Panc1 (cell line): ENCODE measurements at regions not wholly inside any gene's neighbourhood (a gene's known extent, or its start where the extent isn't known, plus 50 kb on each side); places are given as distances from the start of the nearest gene placed in this dataset.

ENCODE experiments used
- ATAC-seq: fragments of 200-7000 bp; cut with Tn5 transposase; 2 replicates; pipeline ENCODE4 v1.9.1; 2020; ENCODE audit warnings: mild to moderate bottlenecking, moderate library complexity
- BruUV-seq: library from RNA; stranded (reverse); fragments of 400-500 nt; replicated peaks from 2 replicates; lab custom pipeline; 2021; lab: Mats Ljungman, UMichigan
- CTCF ChIA-PET: fragments of 300-600 bp; sonication (Branson Sonifier 250); formaldehyde crosslinking; loops from one replicate; lab custom pipeline; 2022; ENCODE audit warnings: antibody characterized with exemption; lab: Charles Lee
- POLR2A ChIA-PET: fragments of 300-600 bp; sonication (Branson Sonifier 250); formaldehyde crosslinking; loops from one replicate; lab custom pipeline; 2022; ENCODE audit warnings: antibody characterized with exemption; lab: Charles Lee
- DNase-seq: peaks from one replicate; pipeline ENCODE4 v3.0.0-alpha.2; 2010; ENCODE audit warnings: low read depth, low spot score
- H3K27ac ChIP-seq: 2 replicates; pipeline ENCODE4 v1.5.1; 2011; ENCODE audit warnings: mild to moderate bottlenecking, low read length, inconsistent platforms
- H3K27me3 ChIP-seq: fragments of 200-500 bp; sonication (Bioruptor generic); 2 replicates; pipeline ENCODE4 v1.6.0; 2014; ENCODE audit warnings: low read length, inconsistent platforms; ENCODE audit not compliant: control insufficient read depth, insufficient read depth
- H3K36me3 ChIP-seq: fragments of 200-500 bp; sonication (Bioruptor generic); 2 replicates; pipeline ENCODE4 v1.5.1; 2014; ENCODE audit warnings: inconsistent platforms, mild to moderate bottlenecking, low read length, moderate library complexity; ENCODE audit not compliant: control insufficient read depth, insufficient read depth
- H3K4me1 ChIP-seq: 2 replicates; pipeline ENCODE4 v1.5.1; 2011; ENCODE audit warnings: inconsistent platforms, mild to moderate bottlenecking, low read length, moderate library complexity; ENCODE audit not compliant: control insufficient read depth, insufficient read depth
- H3K4me3 ChIP-seq, 2 experiments: 2 replicates each; pipeline ENCODE4 v1.5.1; 2011 to 2012; ENCODE audit warnings: low read depth in 2 of 2, low read length in 2 of 2, mild to moderate bottlenecking in 2 of 2, inconsistent platforms in 1 of 2, moderate library complexity in 1 of 2
- H3K9me3 ChIP-seq: fragments of 200-500 bp; sonication (Bioruptor generic); 2 replicates; pipeline ENCODE4 v1.5.1; 2014; ENCODE audit warnings: low read depth, mild to moderate bottlenecking, inconsistent platforms, low read length, moderate library complexity; ENCODE audit not compliant: control insufficient read depth, insufficient read depth
- POLR2AphosphoS5 ChIP-seq: IDR thresholded peaks from 2 replicates; pipeline ENCODE4 v1.6.1; 2012; ENCODE audit warnings: mild to moderate bottlenecking, low read depth, low read length, moderate library complexity
- SIN3A ChIP-seq: IDR thresholded peaks from 2 replicates; pipeline ENCODE4 v1.6.1; 2012; ENCODE audit warnings: low read depth, mild to moderate bottlenecking, low read length, moderate library complexity, borderline replicate concordance; ENCODE audit not compliant: insufficient read depth
- TCF7L2 ChIP-seq: IDR thresholded peaks from 2 replicates; pipeline ENCODE4 v1.6.1; 2011; ENCODE audit warnings: mild to moderate bottlenecking, low read depth, low read length, inconsistent platforms
- in situ Hi-C: cut with HindIII; loops from 2 replicates; pipeline ENCODE4 v1.10.0; 2016; ENCODE audit warnings: low sequenced_read_pairs, low pct_unique_long_range_greater_than_20kb
- intact Hi-C: fragments of 100-400 bp; cut with micrococcal nuclease; formaldehyde crosslinking; loops from one replicate; pipeline ENCODE4 v1.10.0; 2022; ENCODE audit not compliant: unreplicated experiment
- TF ChIP-seq, protein P1 (sequence below): fragments of 450-650 bp; IDR thresholded peaks from 2 replicates; pipeline ENCODE4 v1.5.1; 2017; ENCODE audit warnings: mild to moderate bottlenecking
- TF ChIP-seq, protein P2 (sequence below), 2 experiments: IDR thresholded peaks; 2 replicates each; pipeline ENCODE4 v1.6.1; 2011 to 2012; ENCODE audit warnings: low read depth in 2 of 2, control low read depth in 1 of 2, low read length in 1 of 2, mild to moderate bottlenecking in 1 of 2, moderate library complexity in 1 of 2; ENCODE audit not compliant: insufficient read depth in 1 of 2

DNA sequence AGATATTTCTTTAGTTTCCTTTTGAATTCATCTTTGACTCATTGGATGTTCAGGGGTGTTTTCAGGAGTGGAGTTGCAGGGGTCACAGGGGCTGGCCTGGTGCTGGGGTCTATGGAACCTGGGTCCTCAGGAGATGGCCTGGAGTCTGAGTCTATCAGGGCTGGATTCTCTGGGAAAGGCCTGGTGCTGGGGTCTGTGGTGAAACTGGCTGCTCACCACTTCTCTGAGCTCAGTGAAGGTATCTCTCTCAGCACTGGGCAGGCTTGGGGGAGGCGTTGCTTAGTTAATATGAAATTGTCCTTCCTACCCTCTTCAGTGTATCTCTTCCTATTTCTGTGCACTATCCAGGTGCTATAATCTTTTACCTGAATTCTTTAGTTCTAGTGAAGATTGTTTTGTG lies 83.1 kb upstream of the SLC24A3 start:
- no peak for ATAC-seq
- H3K27me3 ChIP-seq = no peaks in the 10 kb centered on the region
- in situ Hi-C loops (no loop called here), intact Hi-C loops (no loop called here)
- no peak overlapping the region for H3K27ac ChIP-seq
- no peak overlapping the region for H3K4me3 ChIP-seq
- no TSS peak for BruUV-seq
- DNase-seq = no peak
- POLR2A ChIA-PET = no interaction called here
- TF ChIP-seq SIN3A = no peak
- TF ChIP-seq, protein P1, sequence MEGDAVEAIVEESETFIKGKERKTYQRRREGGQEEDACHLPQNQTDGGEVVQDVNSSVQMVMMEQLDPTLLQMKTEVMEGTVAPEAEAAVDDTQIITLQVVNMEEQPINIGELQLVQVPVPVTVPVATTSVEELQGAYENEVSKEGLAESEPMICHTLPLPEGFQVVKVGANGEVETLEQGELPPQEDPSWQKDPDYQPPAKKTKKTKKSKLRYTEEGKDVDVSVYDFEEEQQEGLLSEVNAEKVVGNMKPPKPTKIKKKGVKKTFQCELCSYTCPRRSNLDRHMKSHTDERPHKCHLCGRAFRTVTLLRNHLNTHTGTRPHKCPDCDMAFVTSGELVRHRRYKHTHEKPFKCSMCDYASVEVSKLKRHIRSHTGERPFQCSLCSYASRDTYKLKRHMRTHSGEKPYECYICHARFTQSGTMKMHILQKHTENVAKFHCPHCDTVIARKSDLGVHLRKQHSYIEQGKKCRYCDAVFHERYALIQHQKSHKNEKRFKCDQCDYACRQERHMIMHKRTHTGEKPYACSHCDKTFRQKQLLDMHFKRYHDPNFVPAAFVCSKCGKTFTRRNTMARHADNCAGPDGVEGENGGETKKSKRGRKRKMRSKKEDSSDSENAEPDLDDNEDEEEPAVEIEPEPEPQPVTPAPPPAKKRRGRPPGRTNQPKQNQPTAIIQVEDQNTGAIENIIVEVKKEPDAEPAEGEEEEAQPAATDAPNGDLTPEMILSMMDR = no peak
- no peak for TF ChIP-seq POLR2AphosphoS5
- TF ChIP-seq, protein P2, sequence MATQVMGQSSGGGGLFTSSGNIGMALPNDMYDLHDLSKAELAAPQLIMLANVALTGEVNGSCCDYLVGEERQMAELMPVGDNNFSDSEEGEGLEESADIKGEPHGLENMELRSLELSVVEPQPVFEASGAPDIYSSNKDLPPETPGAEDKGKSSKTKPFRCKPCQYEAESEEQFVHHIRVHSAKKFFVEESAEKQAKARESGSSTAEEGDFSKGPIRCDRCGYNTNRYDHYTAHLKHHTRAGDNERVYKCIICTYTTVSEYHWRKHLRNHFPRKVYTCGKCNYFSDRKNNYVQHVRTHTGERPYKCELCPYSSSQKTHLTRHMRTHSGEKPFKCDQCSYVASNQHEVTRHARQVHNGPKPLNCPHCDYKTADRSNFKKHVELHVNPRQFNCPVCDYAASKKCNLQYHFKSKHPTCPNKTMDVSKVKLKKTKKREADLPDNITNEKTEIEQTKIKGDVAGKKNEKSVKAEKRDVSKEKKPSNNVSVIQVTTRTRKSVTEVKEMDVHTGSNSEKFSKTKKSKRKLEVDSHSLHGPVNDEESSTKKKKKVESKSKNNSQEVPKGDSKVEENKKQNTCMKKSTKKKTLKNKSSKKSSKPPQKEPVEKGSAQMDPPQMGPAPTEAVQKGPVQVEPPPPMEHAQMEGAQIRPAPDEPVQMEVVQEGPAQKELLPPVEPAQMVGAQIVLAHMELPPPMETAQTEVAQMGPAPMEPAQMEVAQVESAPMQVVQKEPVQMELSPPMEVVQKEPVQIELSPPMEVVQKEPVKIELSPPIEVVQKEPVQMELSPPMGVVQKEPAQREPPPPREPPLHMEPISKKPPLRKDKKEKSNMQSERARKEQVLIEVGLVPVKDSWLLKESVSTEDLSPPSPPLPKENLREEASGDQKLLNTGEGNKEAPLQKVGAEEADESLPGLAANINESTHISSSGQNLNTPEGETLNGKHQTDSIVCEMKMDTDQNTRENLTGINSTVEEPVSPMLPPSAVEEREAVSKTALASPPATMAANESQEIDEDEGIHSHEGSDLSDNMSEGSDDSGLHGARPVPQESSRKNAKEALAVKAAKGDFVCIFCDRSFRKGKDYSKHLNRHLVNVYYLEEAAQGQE (IDR thresholded peaks at IDR 0.05; ENCODE audit: insufficient read depth in 1 of 2, low read depth in 2 of 2, low read length in 1 of 2) = no peak
- TF ChIP-seq TCF7L2 = no peak
- CTCF ChIA-PET = no interaction called here
- H3K9me3 ChIP-seq = no peaks in the 10 kb centered on the region
- H3K4me1 ChIP-seq = no peaks in the 10 kb centered on the region
- no peaks in the 10 kb centered on the region for H3K36me3 ChIP-seq

DNA sequence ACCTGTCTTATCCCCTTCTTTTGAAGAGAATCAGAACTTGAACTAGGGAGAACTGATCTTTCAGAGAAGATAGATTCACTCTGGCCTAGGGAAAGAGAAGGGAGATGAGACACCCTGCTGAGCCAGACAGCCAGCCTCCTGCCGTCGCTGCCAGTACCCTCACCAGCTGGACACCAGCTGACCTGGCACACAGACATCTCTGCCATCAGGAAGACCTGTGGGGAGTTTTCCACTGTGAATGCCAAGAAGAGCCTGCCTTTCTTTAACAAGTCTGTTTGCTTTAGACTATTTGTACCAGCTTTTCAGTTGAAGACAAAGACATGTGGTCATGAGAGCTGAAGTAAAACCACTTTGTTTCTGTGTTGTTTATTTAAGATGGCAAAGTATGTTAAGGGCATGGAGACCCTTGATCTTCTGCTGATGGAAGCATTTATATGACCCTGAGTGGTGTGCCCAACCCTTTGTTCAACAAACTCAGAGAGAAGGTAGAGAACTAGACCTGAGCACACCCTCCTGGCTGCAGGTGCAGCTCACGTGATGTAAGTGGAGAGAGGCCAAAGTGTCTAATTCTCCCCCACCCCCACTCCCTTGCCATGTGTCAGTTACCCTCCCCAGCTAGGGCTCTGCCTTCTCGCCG lies 82.3 kb upstream of the SLC24A3 start:
- ATAC-seq = no peak
- intact Hi-C loops = no loop called here
- in situ Hi-C loops = no loop called here
- TF ChIP-seq POLR2AphosphoS5 = no peak
- TF ChIP-seq, protein P2 (IDR thresholded peaks at IDR 0.05; ENCODE audit: insufficient read depth in 1 of 2, low read depth in 2 of 2, low read length in 1 of 2) = no peak
- no peak overlapping the region for H3K27ac ChIP-seq
- ChIA-PET POLR2A (no interaction called here), CTCF (no interaction called here)
- H3K4me3 ChIP-seq = no peak overlapping the region
- H3K27me3 ChIP-seq = no peaks in the 10 kb centered on the region
- H3K36me3 ChIP-seq = no peaks in the 10 kb centered on the region
- no peak for DNase-seq
- H3K4me1 ChIP-seq = no peaks in the 10 kb centered on the region
- no peaks in the 10 kb centered on the region for H3K9me3 ChIP-seq
- BruUV-seq = no TSS peak
